OCI-LY7 (cell line): ENCODE measurements at regions not wholly inside any gene's neighbourhood (a gene's known extent, or its start where the extent isn't known, plus 50 kb on each side); places are given as distances from the start of the nearest gene placed in this dataset.

Experiments
- BruUV-seq: library from RNA; stranded (reverse); fragments of 400-500 nt; replicated peaks from 2 replicates; lab custom pipeline; 2021; lab: Mats Ljungman, UMichigan
- CTCF ChIA-PET: fragments of 300-600 bp; sonication (Branson Sonifier 250); formaldehyde crosslinking; loops from one replicate; lab custom pipeline; 2022; ENCODE audit warnings: antibody characterized with exemption; ENCODE audit not compliant: unreplicated experiment; lab: Charles Lee
- POLR2A ChIA-PET: fragments of 300-600 bp; sonication (Branson Sonifier 250); formaldehyde crosslinking; loops from one replicate; lab custom pipeline; 2022; ENCODE audit warnings: antibody characterized with exemption; lab: Charles Lee
- DNase-seq: peaks from one replicate; pipeline ENCODE4 v3.0.0-alpha.2; 2015; ENCODE audit warnings: low spot score
- H2AFZ ChIP-seq: fragments of 200-600 bp; sonication (generic), shearing (Covaris generic); 2 replicates; pipeline ENCODE4 v1.6.1; 2014; ENCODE audit warnings: mild to moderate bottlenecking, antibody characterized with exemption, low read length, moderate library complexity
- H3K27ac ChIP-seq: fragments of 200-600 bp; sonication (generic); 2 replicates; pipeline ENCODE4 v1.5.1; 2014; ENCODE audit warnings: mixed run types, low read depth, mild to moderate bottlenecking, moderate library complexity, low read length, inconsistent platforms; ENCODE audit not compliant: poor library complexity, severe bottlenecking
- H3K36me3 ChIP-seq: fragments of 200-600 bp; sonication (generic); 2 replicates; pipeline ENCODE4 v1.6.1; 2014; ENCODE audit warnings: mild to moderate bottlenecking, antibody characterized with exemption, low read length, moderate library complexity, mixed read lengths; ENCODE audit not compliant: insufficient read depth
- H3K4me1 ChIP-seq: fragments of 200-600 bp; sonication (generic); 2 replicates; pipeline ENCODE4 v1.5.1; 2014; ENCODE audit warnings: mild to moderate bottlenecking, low read length; ENCODE audit not compliant: insufficient read depth, poor library complexity, severe bottlenecking
- H3K4me2 ChIP-seq: fragments of 200-600 bp; sonication (generic); 2 replicates; pipeline ENCODE4 v1.6.1; 2014; ENCODE audit warnings: mild to moderate bottlenecking, low read length
- H3K4me3 ChIP-seq: fragments of 200-600 bp; sonication (generic); 2 replicates; pipeline ENCODE4 v1.5.1; 2014; ENCODE audit warnings: mild to moderate bottlenecking, low read depth, low read length; ENCODE audit not compliant: poor library complexity, severe bottlenecking
- H3K79me2 ChIP-seq: fragments of 200-600 bp; sonication (generic); 2 replicates; pipeline ENCODE4 v1.6.1; 2016; ENCODE audit warnings: low read depth, mild to moderate bottlenecking, low read length, moderate library complexity, mixed read lengths; ENCODE audit not compliant: insufficient read depth
- H3K9me2 ChIP-seq: fragments of 200-600 bp; sonication (generic); 2 replicates; pipeline ENCODE4 v1.6.1; 2016; ENCODE audit warnings: mild to moderate bottlenecking, low read length, mixed read lengths; ENCODE audit not compliant: insufficient read depth
- H3K9me3 ChIP-seq: fragments of 200-600 bp; sonication (generic); 2 replicates; pipeline ENCODE4 v1.6.1; 2014; ENCODE audit warnings: mild to moderate bottlenecking, mixed run types, low read length, mixed read lengths
- H4K20me1 ChIP-seq: fragments of 200-600 bp; sonication (generic); 2 replicates; pipeline ENCODE4 v1.6.1; 2014; ENCODE audit warnings: mild to moderate bottlenecking, antibody characterized with exemption, low read length, moderate library complexity, mixed read lengths; ENCODE audit not compliant: insufficient read depth
- EZH2phosphoT487 ChIP-seq: fragments of 200-600 bp; sonication (generic); IDR thresholded peaks from 2 replicates; pipeline ENCODE4 v1.6.1; 2018; ENCODE audit warnings: low read depth, borderline replicate concordance, mild to moderate bottlenecking, mixed run types, antibody characterized with exemption, low read length, moderate library complexity, mixed read lengths
- intact Hi-C: fragments of 100-400 bp; cut with micrococcal nuclease; formaldehyde crosslinking; loops from one replicate; pipeline ENCODE4 v1.10.0; 2022; ENCODE audit not compliant: unreplicated experiment
- TF ChIP-seq, protein P1 (sequence below): fragments of 200-600 bp; sonication (generic); conservative IDR thresholded peaks from 2 replicates; pipeline ENCODE4 v1.5.1; 2014; ENCODE audit warnings: mild to moderate bottlenecking, antibody characterized with exemption, low read length, moderate library complexity, mixed read lengths

DNA sequence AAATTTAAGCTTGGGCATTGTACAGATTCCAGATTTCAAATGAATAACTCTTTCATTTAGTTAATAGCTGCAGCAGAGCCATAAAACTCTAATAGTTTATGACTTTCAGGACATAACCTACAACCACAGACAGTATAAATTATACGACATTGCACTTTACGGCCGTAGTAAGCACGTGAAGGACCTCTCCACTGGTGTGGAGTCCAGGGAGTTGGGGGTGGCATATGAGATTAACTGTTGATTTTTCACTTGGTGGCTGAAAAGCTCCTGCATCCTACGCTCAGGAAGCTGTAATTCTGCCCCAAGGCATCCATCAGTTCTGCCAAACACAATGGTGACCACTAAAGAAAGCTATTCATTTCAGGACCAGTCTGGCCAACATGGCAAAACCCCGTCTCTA, 376.2 kb downstream of the SOX11 start:
- H2AFZ ChIP-seq: no peak overlapping the region
- H4K20me1 ChIP-seq: no peaks in the 10 kb centered on the region
- no peaks in the 10 kb centered on the region for H3K9me3 ChIP-seq
- H3K27ac ChIP-seq: no peak overlapping the region
- CTCF ChIA-PET: no interaction called here
- no peak for DNase-seq
- 0 out of 2 replicates have a peak overlapping the region, but pooled peaks have one; percentile 30 for H3K4me2 ChIP-seq
- no TSS peak for BruUV-seq
- POLR2A ChIA-PET: interaction anchor here (0.5 to 2.0 kb wide), 5 partner anchors 9 to 344 kb away, joined by 3 to 7 read pairs (median 6); no protein-coding TSS in a partner anchor
- no peaks in the 10 kb centered on the region for H3K79me2 ChIP-seq
- peaks cover 7% of the 10 kb centered on the region for H3K4me1 ChIP-seq
- intact Hi-C loops: no loop called here
- H3K36me3 ChIP-seq: no peaks in the 10 kb centered on the region
- H3K9me2 ChIP-seq: no peaks in the 10 kb centered on the region
- H3K4me3 ChIP-seq: no peak overlapping the region
- no peak for TF ChIP-seq EZH2phosphoT487
- TF ChIP-seq, protein P1, sequence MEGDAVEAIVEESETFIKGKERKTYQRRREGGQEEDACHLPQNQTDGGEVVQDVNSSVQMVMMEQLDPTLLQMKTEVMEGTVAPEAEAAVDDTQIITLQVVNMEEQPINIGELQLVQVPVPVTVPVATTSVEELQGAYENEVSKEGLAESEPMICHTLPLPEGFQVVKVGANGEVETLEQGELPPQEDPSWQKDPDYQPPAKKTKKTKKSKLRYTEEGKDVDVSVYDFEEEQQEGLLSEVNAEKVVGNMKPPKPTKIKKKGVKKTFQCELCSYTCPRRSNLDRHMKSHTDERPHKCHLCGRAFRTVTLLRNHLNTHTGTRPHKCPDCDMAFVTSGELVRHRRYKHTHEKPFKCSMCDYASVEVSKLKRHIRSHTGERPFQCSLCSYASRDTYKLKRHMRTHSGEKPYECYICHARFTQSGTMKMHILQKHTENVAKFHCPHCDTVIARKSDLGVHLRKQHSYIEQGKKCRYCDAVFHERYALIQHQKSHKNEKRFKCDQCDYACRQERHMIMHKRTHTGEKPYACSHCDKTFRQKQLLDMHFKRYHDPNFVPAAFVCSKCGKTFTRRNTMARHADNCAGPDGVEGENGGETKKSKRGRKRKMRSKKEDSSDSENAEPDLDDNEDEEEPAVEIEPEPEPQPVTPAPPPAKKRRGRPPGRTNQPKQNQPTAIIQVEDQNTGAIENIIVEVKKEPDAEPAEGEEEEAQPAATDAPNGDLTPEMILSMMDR: no peak

DNA sequence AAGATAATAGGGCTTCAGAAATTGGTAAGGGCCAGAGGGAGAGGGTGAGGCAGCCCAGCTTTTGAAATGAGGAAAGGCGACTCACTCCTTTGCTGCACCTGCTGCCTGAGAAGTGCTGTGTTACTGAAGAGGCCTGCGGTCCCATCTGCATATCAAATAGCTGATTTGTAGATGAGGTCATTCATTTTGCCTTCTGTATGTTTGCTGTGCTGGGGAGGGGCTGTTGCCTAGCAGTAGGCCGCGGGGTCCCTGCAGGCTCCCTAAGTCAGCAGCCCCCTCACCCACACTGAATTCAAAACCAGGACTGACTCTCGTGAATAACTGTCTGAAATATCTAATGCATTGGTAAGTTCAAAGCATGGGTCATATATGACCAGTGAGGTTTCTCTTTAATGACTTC, 377.2 kb downstream of the SOX11 start:
- BruUV-seq: no TSS peak
- CTCF ChIA-PET: no interaction called here
- H3K4me2 ChIP-seq: no peak overlapping the region
- intact Hi-C loops: no loop called here
- peaks cover 7% of the 10 kb centered on the region for H3K4me1 ChIP-seq
- H3K9me3 ChIP-seq: no peaks in the 10 kb centered on the region
- POLR2A ChIA-PET: interaction anchor here (0.8 to 2.0 kb wide), 4 partner anchors 10 to 22 kb away, joined by 3 to 7 read pairs (median 4); no protein-coding TSS in a partner anchor
- no peaks in the 10 kb centered on the region for H3K79me2 ChIP-seq
- H4K20me1 ChIP-seq: no peaks in the 10 kb centered on the region
- no peaks in the 10 kb centered on the region for H3K36me3 ChIP-seq
- no peak overlapping the region for H3K4me3 ChIP-seq
- H3K9me2 ChIP-seq: no peaks in the 10 kb centered on the region
- H2AFZ ChIP-seq: no peak overlapping the region
- TF ChIP-seq, protein P1: no peak
- no peak for TF ChIP-seq EZH2phosphoT487
- H3K27ac ChIP-seq: no peak overlapping the region
- no peak for DNase-seq

DNA sequence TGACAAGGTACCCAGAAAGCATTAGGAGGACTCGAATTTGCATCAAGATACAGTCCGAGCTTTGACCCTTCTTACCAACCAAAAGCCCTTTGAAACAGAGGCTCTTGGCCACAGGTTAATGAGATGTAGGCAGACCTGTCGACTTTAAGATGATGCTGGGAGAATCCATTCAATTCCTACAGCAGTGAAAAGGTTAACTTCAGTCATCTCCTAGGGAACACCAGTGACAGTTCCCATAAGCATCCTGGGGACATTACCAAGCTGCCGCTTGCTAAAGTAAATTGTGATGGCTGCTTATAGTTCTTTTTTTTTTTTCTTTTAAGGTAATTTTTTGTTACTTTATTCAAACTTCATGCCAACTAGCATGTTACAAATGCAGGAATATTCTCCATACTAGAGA, 379.3 kb downstream of the SOX11 start:
- no peak overlapping the region for H2AFZ ChIP-seq
- TF ChIP-seq EZH2phosphoT487: no peak
- TF ChIP-seq, protein P1: no peak
- ChIA-PET POLR2A (no interaction called here), CTCF (no interaction called here)
- intact Hi-C loops: no loop called here
- H3K9me3 ChIP-seq: no peaks in the 10 kb centered on the region
- no peak for DNase-seq
- H3K4me3 ChIP-seq: no peak overlapping the region
- BruUV-seq: no TSS peak
- no peaks in the 10 kb centered on the region for H3K79me2 ChIP-seq
- H3K9me2 ChIP-seq: no peaks in the 10 kb centered on the region
- no peaks in the 10 kb centered on the region for H3K36me3 ChIP-seq
- no peak overlapping the region for H3K27ac ChIP-seq
- no peaks in the 10 kb centered on the region for H4K20me1 ChIP-seq
- no peak overlapping the region for H3K4me2 ChIP-seq
- peaks cover 7% of the 10 kb centered on the region for H3K4me1 ChIP-seq
